ENCODE measurements at regions not wholly inside any gene's neighbourhood (a gene's known extent, or its start where the extent isn't known, plus 50 kb on each side); places are given as distances from the start of the nearest gene placed in this dataset.

GRCh38 chr10:107986571-107986970 lies 822.1 kb upstream of the SORCS1 start:
- H3K9me2 ChIP-seq (ENCODE audit: insufficient read depth) = no peaks in the 10 kb centered on the region
- no peak for DNase-seq (ENCODE audit: low read depth, low spot score)
- ChIA-PET RAD21 (ENCODE audit: low non-redundant PET in 1 of 2, low total read pairs in 2 of 2, uncharacterized antibody in 2 of 2, unreplicated experiment in 2 of 2) (no interaction called here), CTCF (no interaction called here), POLR2A (no interaction called here)
- H2AFZ ChIP-seq (ENCODE audit: low read depth, low read length, poor library complexity, severe bottlenecking) = no peak overlapping the region
- H3K36me3 ChIP-seq (ENCODE audit: control insufficient read depth in 1 of 2, insufficient read depth in 2 of 2, low read length in 2 of 2) = no peaks in the 10 kb centered on the region
- no peak overlapping the region for H3K4me2 ChIP-seq (ENCODE audit: low read length)
- no peak overlapping the region for H3K4me3 ChIP-seq (replicated peaks in 1 of 2; ENCODE audit: low read depth in 1 of 2, low read length in 2 of 2)
- H4K20me1 ChIP-seq (ENCODE audit: insufficient read depth) = no peaks in the 10 kb centered on the region
- no peak for ATAC-seq
- no peaks in the 10 kb centered on the region for H3K4me1 ChIP-seq (ENCODE audit: control insufficient read depth in 1 of 2, insufficient read depth in 2 of 2, low read length in 2 of 2)
- H3K9me3 ChIP-seq (ENCODE audit: control insufficient read depth in 1 of 2, insufficient read depth in 1 of 2, low read depth in 1 of 2, low read length in 2 of 2) = peaks cover 41% of the 10 kb centered on the region in 2 experiments
- H3K27ac ChIP-seq (ENCODE audit: low read depth, low read length) = no peak overlapping the region
- no peak for TF ChIP-seq EZH2 (IDR thresholded peaks at IDR 0.05)
- TF ChIP-seq ATF3 (IDR thresholded peaks at IDR 0.05) = no peak
- TF ChIP-seq ELF1 (IDR thresholded peaks at IDR 0.05; ENCODE audit: borderline replicate concordance, low read depth) = no peak
- BruUV-seq (replicated peaks) = no TSS peak
- no peaks in the 10 kb centered on the region for H3K79me2 ChIP-seq (ENCODE audit: insufficient read depth, low read length)
- H3K9ac ChIP-seq (ENCODE audit: low read length) = no peak overlapping the region
- intact Hi-C loops (cut with micrococcal nuclease) = no loop called here
- no peaks in the 10 kb centered on the region for H3K27me3 ChIP-seq (ENCODE audit: insufficient read depth, low read length)

- ChIA-PET POLR2A (no interaction called here), RAD21 (ENCODE audit: low non-redundant PET in 1 of 2, low total read pairs in 2 of 2, uncharacterized antibody in 2 of 2, unreplicated experiment in 2 of 2) (no interaction called here), CTCF (no interaction called here)
- ATAC-seq (no peak), DNase-seq (ENCODE audit: low read depth, low spot score) (no peak)
- TF ChIP-seq SRF (IDR thresholded peaks at IDR 0.05; ENCODE audit: low read depth) (no peak), ATF3 (IDR thresholded peaks at IDR 0.05) (no peak), EZH2 (IDR thresholded peaks at IDR 0.05) (no peak), MAX (IDR thresholded peaks at IDR 0.05) (no peak), POLR2AphosphoS5 (IDR thresholded peaks at IDR 0.05; ENCODE audit: low read depth, low read length) (no peak)
- no peaks in the 10 kb centered on the region for H3K36me3 ChIP-seq (ENCODE audit: control insufficient read depth in 1 of 2, insufficient read depth in 2 of 2, low read length in 2 of 2)
- no peaks in the 10 kb centered on the region for H3K4me1 ChIP-seq (ENCODE audit: control insufficient read depth in 1 of 2, insufficient read depth in 2 of 2, low read length in 2 of 2)
- H3K79me2 ChIP-seq (ENCODE audit: insufficient read depth, low read length) = no peaks in the 10 kb centered on the region
- no TSS peak for BruUV-seq (replicated peaks)
- no peak overlapping the region for H2AFZ ChIP-seq (ENCODE audit: low read depth, low read length, poor library complexity, severe bottlenecking)
- H3K9ac ChIP-seq (ENCODE audit: low read length) = no peak overlapping the region
- H3K4me2 ChIP-seq (ENCODE audit: low read length) = no peak overlapping the region
- intact Hi-C loops (cut with micrococcal nuclease) = no loop called here
- H4K20me1 ChIP-seq (ENCODE audit: insufficient read depth) = no peaks in the 10 kb centered on the region
- H3K4me3 ChIP-seq (replicated peaks in 1 of 2; ENCODE audit: low read depth in 1 of 2, low read length in 2 of 2) = no peak overlapping the region
- peaks cover 36 to 46% of the 10 kb centered on the region in 2 experiments for H3K9me3 ChIP-seq (ENCODE audit: control insufficient read depth in 1 of 2, insufficient read depth in 1 of 2, low read depth in 1 of 2, low read length in 2 of 2)
- H3K9me2 ChIP-seq (ENCODE audit: insufficient read depth) = no peaks in the 10 kb centered on the region
- no peaks in the 10 kb centered on the region for H3K27me3 ChIP-seq (ENCODE audit: insufficient read depth, low read length)
- H3K27ac ChIP-seq (ENCODE audit: low read depth, low read length) = no peak overlapping the region
Measured at GRCh38 chr10:107984581-107984980, 820.1 kb upstream of the SORCS1 start.

Measured in HCT116 (cell line).